A549 (cell line): ENCODE measurements at regions not wholly inside any gene's neighbourhood (a gene's known extent, or its start where the extent isn't known, plus 50 kb on each side); places are given as distances from the start of the nearest gene placed in this dataset.

Experiments used
- ATAC-seq, 2 experiments: fragments of 200-7000 bp in 1 of 2; fragments of >200 bp in 1 of 2; cut with Nextera tagmentation in 1 of 2; cut with Tn5 transposase in 1 of 2; 3 replicates each; pipeline versions ENCODE4 v1.8.0 to v1.9.1; 2018 to 2020; ENCODE audit warnings: mild to moderate bottlenecking in 1 of 2, moderate library complexity in 1 of 2
- CTCF ChIA-PET: fragments of 300-600 bp; sonication (Branson Sonifier 250); formaldehyde crosslinking; extraction: SDS; loops from one replicate; lab custom pipeline; 2021; ENCODE audit warnings: antibody characterized with exemption, inconsistent platforms; lab: Yijun Ruan, JAX
- POLR2A ChIA-PET: fragments of 350-600 bp; formaldehyde crosslinking; extraction: SDS; loops from one replicate; lab custom pipeline; 2021; ENCODE audit warnings: antibody characterized with exemption, inconsistent platforms; lab: Yijun Ruan, JAX
- DNase-seq, 2 experiments: peaks; one replicate each; pipeline versions ENCODE4 v3.0.0 to v3.0.0-alpha.2; 2011 to 2016; ENCODE audit warnings: low read depth in 1 of 2, low spot score in 1 of 2
- FAIRE-seq: peaks from 2 replicates; lab custom pipeline; 2011; peaks lifted over from hg19 to GRCh38; lab: Jason Lieb, UNC
- H3K27ac ChIP-seq, 2 experiments: fragments of >200 bp; sonication (Bioruptor Twin); formaldehyde crosslinking; 3 replicates each; pipeline ENCODE4 v1.5.1; 2016 to 2017
- H3K4me1 ChIP-seq: fragments of >200 bp; sonication (Bioruptor Twin); formaldehyde crosslinking; 3 replicates; pipeline ENCODE4 v1.6.1; 2016
- H3K4me2 ChIP-seq: fragments of >200 bp; sonication (Bioruptor Twin); formaldehyde crosslinking; 3 replicates; pipeline ENCODE4 v1.6.1; 2016
- H3K4me3 ChIP-seq: fragments of >200 bp; sonication (Bioruptor Twin); formaldehyde crosslinking; 3 replicates; pipeline ENCODE4 v1.5.1; 2016
- H3K9me3 ChIP-seq: fragments of >200 bp; sonication (Bioruptor Twin); formaldehyde crosslinking; 3 replicates; pipeline ENCODE4 v1.6.1; 2016
- BCL3 ChIP-seq: fragments of >200 bp; sonication (Bioruptor Twin); formaldehyde crosslinking; IDR thresholded peaks from 3 replicates; pipeline ENCODE4 v1.6.1; 2016
- CEBPB ChIP-seq, 2 experiments: fragments of >200 bp in 1 of 2; sonication (Bioruptor Twin) in 1 of 2; formaldehyde crosslinking in 1 of 2; IDR thresholded peaks; 2 replicates each; pipeline ENCODE4 v1.6.1; 2012 to 2016
- CTCF ChIP-seq: fragments of >200 bp; sonication (Bioruptor Twin); formaldehyde crosslinking; IDR thresholded peaks from 3 replicates; pipeline ENCODE4 v1.5.1; 2016
- ELK1 ChIP-seq: fragments of 150-350 bp; IDR thresholded peaks from 2 replicates; pipeline ENCODE4 v1.6.1; 2014; ENCODE audit warnings: low read depth, mild to moderate bottlenecking, low read length
- EP300 ChIP-seq, 2 experiments: fragments of >200 bp; sonication (Bioruptor Twin); formaldehyde crosslinking; IDR thresholded peaks; 2 replicates in 1 of 2; 3 replicates in 1 of 2; pipeline ENCODE4 v1.6.1; 2016 to 2017
- FOSL2 ChIP-seq, 2 experiments: fragments of 450-650 bp in 1 of 2; fragments of >200 bp in 1 of 2; sonication (Bioruptor Twin) in 1 of 2; formaldehyde crosslinking; IDR thresholded peaks; 2 replicates each; pipeline versions ENCODE4 v1.5.0 to v1.6.1; 2016 to 2020; ENCODE audit warnings: mild to moderate bottlenecking in 1 of 2, moderate library complexity in 1 of 2
- GATA3 ChIP-seq: IDR thresholded peaks from 2 replicates; pipeline ENCODE4 v1.6.1; 2012; ENCODE audit warnings: borderline replicate concordance
- HEYL ChIP-seq: fragments of 250-450 bp; sonication (Bioruptor Pico); IDR thresholded peaks from 2 replicates; pipeline ENCODE4 v1.8.0; 2021; ENCODE audit warnings: mild to moderate bottlenecking, moderate library complexity
- HOXB13 ChIP-seq: fragments of 250-450 bp; sonication (Bioruptor Pico); IDR thresholded peaks from 2 replicates; pipeline ENCODE4 v1.5.0; 2020; ENCODE audit warnings: low read depth, mild to moderate bottlenecking, moderate library complexity
- MAFK ChIP-seq: fragments of 450-650 bp; IDR thresholded peaks from 2 replicates; pipeline ENCODE4 v1.6.1; 2014; ENCODE audit not compliant: partially characterized antibody
- MAX ChIP-seq: IDR thresholded peaks from 2 replicates; pipeline ENCODE4 v1.6.1; 2012
- PBX3 ChIP-seq: IDR thresholded peaks from 2 replicates; pipeline ENCODE4 v1.6.1; 2012
- POLR2AphosphoS2 ChIP-seq: conservative IDR thresholded peaks from 2 replicates; pipeline ENCODE4 v1.6.1; 2012; ENCODE audit warnings: low read length, improper control_type of control experiment, inconsistent platforms
- SMC3 ChIP-seq: fragments of >200 bp; sonication (Bioruptor Twin); formaldehyde crosslinking; IDR thresholded peaks from 3 replicates; pipeline ENCODE4 v1.6.1; 2018; ENCODE audit warnings: inconsistent platforms
- SREBF2 ChIP-seq: fragments of 450-650 bp; IDR thresholded peaks from 2 replicates; pipeline ENCODE4 v1.6.1; 2014; ENCODE audit warnings: mild to moderate bottlenecking, moderate library complexity
- TFCP2L1 ChIP-seq: fragments of 250-450 bp; sonication (Bioruptor Pico); IDR thresholded peaks from 2 replicates; pipeline ENCODE4 v1.5.0; 2021; ENCODE audit warnings: mild to moderate bottlenecking
- ZSCAN20 ChIP-seq: fragments of 250-450 bp; sonication (Bioruptor Pico); IDR thresholded peaks from 2 replicates; pipeline ENCODE4 v1.8.0; 2022; ENCODE audit warnings: mild to moderate bottlenecking, moderate library complexity
- WGBS: methylation state at CpG from one replicate; pipeline ENCODE4 v1.1.6; 2017; ENCODE audit errors: missing lambda C conversion rate; 5-methylcytosine and 5-hydroxymethylcytosine counted together

GRCh38 chr3:159627634-159628033 is 361.0 kb upstream of the IL12A start:
- H3K9me3 ChIP-seq = peaks cover 3% of the 10 kb centered on the region; the same call in 1 of the 3 replicates
- H3K4me1 ChIP-seq = peaks cover 29% of the 10 kb centered on the region
- CTCF ChIA-PET = interaction anchor here (0.9 to 1.9 kb wide), 5 partner anchors 8 to 378 kb away, joined by 3 to 4 read pairs (median 3); no protein-coding TSS in a partner anchor
- H3K4me3 ChIP-seq = no peak overlapping the region
- TF ChIP-seq ELK1 = no peak
- 0 out of 4 replicates have a peak, but pooled peaks of 1 of the 2 experiments have one; percentile 5 for TF ChIP-seq CEBPB (IDR thresholded peaks at IDR 0.05)
- TF ChIP-seq GATA3 = peak; percentile 76
- H3K4me2 ChIP-seq = peak overlapping the region; percentile 19
- ATAC-seq = peak in 1 of 2 experiments; percentile 63; a peak in 3 of 6 replicates
- POLR2A ChIA-PET = no interaction called here
- peak in 1 of 2 experiments; percentile 57 for DNase-seq
- FAIRE-seq = no peak
- 36% methylated on average over 4 of the region's 4 CpGs for WGBS
- H3K27ac ChIP-seq = no peak overlapping the region

GRCh38 chr3:159629329-159630084 is 359.1 kb upstream of the IL12A start:
- H3K9me3 ChIP-seq = peaks cover 3% of the 10 kb centered on the region; the same call in 1 of the 3 replicates
- TF ChIP-seq FOSL2 (IDR thresholded peaks at IDR 0.05) (no peak), FOSL2 (CRISPR knock-in tag; IDR thresholded peaks at IDR 0.05) (no peak), ZSCAN20 (CRISPR knock-in tag) (0 out of 2 replicates have a peak, but pooled peaks have one; percentile 27)
- POLR2A ChIA-PET = no interaction called here
- FAIRE-seq (peak; percentile 23), DNase-seq (no peak), ATAC-seq (no peak)
- CTCF ChIA-PET = no interaction called here
- peaks cover 48% of the 10 kb centered on the region for H3K4me1 ChIP-seq
- 94% methylated on average over 1 of the region's 1 CpG for WGBS
- no peak overlapping the region for H3K4me3 ChIP-seq
- H3K27ac ChIP-seq = peak overlapping the region; percentile 0 to 7; a peak in 3 of 6 replicates
- no peak overlapping the region for H3K4me2 ChIP-seq

- CTCF ChIA-PET = no interaction called here
- H3K4me2 ChIP-seq = no peak overlapping the region
- H3K27ac ChIP-seq = no peak overlapping the region
- no peak for DNase-seq
- peaks cover 3% of the 10 kb centered on the region; the same call in 1 of the 3 replicates for H3K9me3 ChIP-seq
- TF ChIP-seq HOXB13 (CRISPR knock-in tag) (no peak), MAX (no peak), SREBF2 (no peak), CTCF (no peak), EP300 (IDR thresholded peaks at IDR 0.05) (no peak), PBX3 (no peak), TFCP2L1 (no peak), SMC3 (no peak), HEYL (CRISPR knock-in tag) (no peak), BCL3 (no peak), POLR2AphosphoS2 (no peak), MAFK (no peak)
- WGBS = 85% methylated on average over 1 of the region's 1 CpG
- POLR2A ChIA-PET = no interaction called here
- no peak overlapping the region for H3K4me3 ChIP-seq
- no peak for ATAC-seq
- H3K4me1 ChIP-seq = peaks cover 64% of the 10 kb centered on the region
- FAIRE-seq = no peak
Observed at GRCh38 chr3:159631226-159631625, 357.4 kb upstream of the IL12A start.
